ENCODE measurements at regions not wholly inside any gene's neighbourhood (a gene's known extent, or its start where the extent isn't known, plus 50 kb on each side); places are given as distances from the start of the nearest gene placed in this dataset.
"Not testable (repeated sequence)": the region's sequence is repeated elsewhere in the genome, so short reads cannot be mapped to it uniquely, and the experiment has no call there.

DNA sequence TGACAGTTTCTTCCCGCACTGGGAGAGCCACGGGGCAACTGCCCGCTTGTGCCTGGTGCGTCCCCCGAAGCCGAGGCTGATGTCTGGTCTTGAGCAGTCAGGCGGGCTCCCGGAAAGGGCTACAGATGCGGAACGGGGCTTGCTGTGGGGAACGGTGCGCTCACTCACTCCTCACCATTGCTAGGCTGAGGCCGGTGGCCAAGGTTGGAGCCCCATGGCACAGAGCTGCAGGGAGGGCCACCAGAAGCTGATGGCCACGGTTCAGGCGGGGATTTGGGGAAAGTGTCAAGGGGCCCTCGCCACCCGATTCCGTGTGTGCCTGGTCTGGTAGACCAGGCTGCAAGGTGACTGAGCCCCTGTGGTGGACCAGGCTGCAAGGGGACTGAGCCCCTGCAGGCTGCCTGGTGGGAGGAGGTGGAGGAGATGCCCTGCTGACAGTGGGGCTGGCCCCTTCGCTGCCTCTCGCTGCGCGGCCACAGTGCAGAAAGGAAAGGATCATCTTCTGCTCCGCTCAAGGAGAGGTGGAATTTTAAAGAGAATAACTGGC is 1315.8 kb downstream of the BRD1 start:
- no peak for DNase-seq

DNA sequence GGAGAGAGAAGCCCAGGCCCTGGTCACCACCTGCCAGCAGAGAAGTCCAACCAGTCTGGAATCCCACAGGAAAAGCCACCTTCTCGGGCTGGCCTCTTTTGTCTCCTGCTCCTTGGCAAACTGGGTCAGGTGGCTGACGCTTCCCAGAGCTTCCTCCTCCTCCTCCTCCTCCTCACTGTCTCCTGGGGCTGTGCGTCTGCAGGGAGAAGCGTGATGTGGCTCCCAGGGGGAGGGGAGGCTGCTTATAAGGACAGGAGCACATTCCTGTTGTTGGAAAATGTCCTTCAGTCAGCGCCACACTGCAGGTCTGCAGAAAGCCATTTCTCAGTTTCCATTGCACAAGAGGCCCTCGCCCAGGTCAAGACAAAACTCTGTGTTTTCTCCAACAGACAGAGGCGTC is 1316.5 kb downstream of the BRD1 start:
- DNase-seq: no peak

DNA sequence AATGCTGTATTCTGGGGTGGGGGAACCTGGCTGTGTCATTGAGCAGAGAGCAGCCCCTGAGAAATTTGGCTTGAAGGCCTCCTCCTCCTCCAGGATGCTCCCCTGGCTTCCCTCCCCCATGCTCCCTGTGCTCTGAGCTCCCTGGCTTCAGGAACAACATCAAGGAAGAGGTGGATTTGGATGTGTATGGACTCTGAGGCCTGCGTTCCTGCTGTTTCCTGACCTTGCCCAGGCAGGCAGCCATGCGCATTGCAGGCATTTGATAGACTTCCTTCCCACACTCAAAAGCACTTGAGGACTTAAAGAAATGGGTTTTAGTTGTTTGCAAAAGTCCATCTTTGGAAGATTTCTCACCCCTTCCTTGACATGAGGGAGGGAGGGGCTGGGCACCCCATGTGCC is 1317.1 kb downstream of the BRD1 start:
- no peak for DNase-seq

DNA sequence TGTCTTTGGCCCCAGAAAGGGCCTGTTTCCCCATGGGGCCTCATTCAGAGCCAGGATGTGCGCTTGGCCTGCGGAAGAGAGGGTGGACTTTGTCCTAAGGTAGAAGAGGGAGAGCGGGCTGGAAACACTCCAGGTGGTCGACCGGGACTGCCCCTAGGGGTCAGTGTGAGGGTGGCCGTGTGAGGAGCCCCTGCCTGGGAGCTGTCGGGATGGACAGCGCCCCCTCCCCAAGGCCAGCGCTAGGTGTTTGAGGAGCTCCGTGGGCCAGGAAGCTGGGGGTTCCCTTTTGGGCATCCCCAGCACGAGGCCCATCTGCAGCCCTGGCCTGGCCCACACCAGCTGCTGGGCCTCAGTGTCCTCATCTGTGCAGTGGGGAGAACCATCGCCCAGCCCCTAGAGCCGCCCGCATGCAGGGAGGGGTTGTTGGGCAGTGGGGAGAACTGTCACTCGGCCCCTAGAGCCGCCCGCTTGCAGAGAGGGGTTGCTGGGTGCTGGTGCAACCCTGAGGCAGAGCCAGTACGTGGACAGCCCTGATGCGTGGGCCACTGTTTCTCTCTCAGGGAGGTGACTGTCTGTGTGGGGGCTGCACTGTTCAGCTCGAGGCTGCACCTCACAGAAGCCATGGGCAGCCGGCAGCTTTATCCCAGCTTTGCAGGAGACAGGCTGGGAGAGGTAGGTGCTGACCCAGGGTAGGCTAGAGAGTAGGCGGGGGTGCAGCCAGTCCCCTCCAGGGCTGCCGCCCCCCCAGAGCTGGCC is 1319.9 kb downstream of the BRD1 start:
- DNase-seq: no peak

DNA sequence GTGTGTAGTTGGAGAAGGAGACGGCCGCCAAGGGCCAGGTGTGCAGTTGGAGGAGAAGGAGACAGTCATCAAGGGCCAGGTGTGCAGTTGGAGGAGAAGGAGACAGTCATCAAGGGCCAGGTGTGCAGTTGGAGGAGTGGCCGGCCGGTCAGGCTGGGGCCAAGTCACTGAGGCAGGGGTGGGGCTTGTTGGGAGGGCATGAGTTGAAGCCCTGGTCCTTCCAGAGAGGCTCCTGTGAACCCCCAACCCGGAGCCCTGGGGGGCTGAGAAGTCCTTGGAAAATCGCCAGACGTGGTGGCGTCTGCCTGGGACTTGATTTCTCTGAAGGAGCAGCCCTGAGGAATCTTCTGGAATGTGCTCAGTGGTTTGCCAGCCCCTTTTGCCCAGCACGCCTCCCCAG is 1320.5 kb downstream of the BRD1 start:
- no peak for DNase-seq

DNA sequence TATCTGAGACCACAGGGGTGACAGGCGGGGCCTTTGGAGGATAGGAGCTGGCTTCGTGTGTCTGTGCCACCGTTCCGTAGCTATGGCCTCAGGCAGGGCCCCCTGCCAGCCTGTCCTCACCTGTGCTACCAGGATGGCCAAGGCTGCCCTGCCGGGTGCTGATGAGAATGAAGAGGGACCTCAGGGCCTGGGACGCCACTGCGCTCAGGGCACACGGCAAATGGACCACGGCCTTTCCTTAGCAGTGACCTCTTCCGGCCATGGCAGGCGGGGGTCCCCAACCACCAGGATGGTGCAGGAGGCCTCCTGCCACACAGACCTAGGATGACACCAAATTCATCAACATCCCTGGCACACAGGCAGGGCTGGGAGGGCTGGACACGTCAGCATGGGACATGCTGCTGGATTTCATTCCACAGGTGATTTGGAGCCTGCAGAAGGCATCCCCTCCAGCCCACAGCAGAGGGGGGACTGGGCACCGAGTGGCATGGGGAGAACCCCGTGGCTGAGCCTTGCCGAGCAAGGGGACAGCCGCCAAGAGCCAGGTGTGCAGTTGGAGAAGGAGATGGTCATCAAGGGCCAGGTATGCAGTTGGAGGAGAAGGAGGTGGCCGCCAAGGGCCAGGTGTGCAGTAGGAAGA is 1321.0 kb downstream of the BRD1 start:
- DNase-seq: no peak

DNA sequence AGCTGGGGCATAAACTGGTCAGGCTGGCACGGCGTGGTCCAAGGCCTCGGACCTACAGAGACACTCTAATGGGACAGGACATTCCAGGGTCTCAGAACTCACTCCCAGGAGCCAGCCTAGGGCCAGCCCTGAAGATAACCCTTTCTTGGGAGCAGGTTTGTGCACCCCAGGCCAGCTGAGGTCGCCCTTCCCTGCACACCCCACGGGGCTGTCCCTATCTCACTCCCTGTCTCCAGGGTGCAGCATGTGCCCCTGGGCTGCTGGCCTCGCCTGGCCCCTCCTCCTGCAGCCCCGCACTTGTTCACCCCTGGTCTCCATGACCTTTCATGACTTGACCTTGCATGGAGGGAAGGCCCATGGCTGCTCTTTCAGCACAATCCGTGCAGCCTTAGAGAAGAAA is 1321.8 kb downstream of the BRD1 start:
- DNase-seq: no peak

DNA sequence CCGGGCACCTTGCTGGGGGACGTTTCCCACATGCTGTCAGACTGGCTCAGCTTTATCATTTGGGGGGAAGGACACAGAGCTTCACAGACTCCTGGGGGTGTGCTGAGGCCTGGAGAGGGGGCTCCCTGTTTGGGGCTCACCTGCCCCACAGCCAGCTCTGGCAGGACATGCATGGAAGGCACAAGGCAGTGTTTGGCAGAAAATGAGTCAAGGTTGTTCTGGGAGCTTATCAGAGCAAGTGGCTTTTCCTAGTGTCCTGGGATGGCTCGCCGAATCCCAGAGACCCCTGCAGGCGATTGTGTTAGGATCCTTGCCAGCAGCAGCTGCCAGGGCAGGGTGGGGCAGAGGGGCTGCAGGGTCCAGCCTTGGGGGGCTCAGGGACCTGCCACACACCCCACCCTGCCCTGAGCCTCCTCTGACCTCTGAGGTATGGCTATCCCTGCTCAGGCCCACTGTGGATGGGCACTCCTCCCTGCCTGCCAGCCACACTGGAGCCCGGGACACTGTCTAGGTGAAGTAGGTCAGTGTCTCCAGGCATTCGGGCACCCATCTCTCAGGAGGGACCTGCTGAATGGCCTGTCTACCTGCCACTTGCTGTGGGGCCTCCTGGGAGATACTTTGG is 1323.0 kb downstream of the BRD1 start:
- no peak for DNase-seq

DNA sequence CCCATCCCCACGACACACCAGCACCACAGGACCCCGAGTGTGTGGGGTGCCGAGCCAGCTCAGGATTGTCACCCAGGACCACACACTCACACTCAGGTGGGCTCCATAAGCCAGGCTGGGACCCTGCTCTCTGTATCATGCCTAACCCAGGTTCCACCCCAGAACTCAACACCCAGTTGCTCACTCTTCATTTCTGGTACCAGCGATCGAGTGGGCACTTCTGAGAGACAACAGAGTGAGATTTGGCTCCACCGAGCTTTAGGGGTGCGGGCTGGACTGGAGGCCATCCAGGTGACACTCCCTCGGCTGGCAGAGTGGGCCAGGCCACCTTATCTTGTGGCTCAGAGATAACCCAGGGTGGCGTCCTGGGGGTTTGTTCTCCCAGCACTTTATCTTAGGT is 1323.8 kb downstream of the BRD1 start:
- no peak for DNase-seq

DNA sequence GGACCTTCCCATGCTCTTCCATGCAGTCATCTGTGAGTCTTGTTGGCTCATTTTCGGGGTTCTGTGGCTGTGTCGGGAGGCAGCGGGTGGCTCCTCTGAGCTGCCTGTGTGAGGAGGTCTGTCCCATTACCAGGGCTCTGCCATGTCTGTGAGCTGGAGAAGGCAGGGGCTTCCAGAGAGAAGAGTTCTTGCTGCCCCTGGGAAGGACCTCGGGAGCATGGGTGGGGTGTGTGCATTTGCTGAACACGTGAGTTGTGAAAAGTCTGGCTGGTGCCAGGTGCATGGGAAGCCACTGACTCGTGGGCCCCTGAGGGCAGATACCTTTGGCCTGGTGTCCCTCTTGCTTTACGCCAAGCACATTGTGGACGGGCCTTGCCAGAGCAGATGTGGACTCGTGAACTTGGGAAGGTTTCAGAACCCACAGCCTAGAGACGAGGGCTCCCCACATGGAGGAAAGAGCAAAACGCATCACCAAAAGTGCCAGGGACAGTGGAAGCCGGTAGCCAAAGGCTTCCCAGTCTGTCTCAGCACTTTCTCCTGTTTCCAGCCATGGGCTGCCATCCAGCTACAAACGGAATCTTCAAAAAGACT is 1324.5 kb downstream of the BRD1 start:
- DNase-seq: no peak

DNA sequence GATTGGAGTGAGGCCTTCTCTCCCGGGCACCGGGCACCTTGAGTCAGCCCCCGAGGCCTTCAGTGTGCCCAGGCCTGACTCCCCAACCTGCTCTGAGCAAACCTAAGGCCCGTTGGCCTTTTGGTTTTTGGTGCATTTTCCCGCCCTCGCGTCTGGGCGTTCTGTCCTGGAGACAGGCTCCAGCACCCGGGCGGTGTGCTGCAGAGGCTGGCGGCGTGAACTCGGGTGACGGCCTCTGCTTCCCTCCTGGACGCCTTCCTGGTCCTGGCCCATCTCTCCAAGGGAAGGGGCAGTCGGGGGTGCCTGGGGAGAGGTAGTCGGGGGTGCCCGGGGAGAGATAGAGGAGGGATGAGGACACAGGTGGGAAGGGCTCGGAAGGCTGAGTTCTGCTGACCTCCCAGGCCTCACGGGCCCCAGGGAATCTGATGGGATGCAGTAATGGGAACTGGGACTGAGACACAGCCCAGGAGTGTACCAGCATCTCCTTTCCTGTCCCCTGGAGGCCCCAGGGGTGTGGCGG is 1326.4 kb downstream of the BRD1 start:
- no peak for DNase-seq

DNA sequence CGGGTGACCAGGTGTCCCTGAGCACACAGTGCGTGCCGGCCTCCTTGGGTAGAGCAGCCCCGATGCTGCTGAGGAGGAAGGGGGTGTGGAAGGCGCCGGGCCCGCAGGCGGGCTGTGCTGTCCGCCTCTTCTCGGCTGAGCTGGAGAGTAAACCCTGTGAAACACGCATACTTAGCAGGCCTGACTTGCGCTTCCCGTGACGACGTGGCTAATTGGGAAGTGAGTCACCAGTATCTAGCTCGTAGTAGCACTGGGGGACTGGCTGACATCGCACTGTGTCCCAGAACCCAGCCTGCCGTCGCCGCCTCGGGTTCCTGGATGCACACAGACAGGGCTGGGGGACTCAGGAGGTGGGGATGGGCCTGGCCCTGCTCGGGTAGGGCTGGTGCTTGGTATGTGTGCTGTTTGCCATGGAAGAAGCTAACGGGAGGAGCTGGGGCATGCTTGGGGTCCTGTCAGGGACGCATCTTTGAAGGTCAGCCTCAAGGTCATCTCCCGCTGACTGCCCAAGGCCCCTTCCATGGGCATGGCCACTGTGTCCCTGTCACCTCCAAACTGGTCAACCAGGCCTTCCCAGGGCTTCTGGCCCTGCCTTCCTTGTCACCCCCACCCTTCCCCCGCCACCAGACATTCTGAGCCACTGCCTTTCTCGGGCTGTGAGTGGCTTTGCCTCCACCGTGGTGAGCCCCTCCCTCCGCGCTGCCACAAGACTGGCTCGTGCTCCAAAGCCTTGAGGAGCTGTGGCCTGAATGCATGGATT is 1327.0 kb downstream of the BRD1 start:
- DNase-seq: peak in 3 of 56 donors; percentile 25 to 41 (median 29)

DNA sequence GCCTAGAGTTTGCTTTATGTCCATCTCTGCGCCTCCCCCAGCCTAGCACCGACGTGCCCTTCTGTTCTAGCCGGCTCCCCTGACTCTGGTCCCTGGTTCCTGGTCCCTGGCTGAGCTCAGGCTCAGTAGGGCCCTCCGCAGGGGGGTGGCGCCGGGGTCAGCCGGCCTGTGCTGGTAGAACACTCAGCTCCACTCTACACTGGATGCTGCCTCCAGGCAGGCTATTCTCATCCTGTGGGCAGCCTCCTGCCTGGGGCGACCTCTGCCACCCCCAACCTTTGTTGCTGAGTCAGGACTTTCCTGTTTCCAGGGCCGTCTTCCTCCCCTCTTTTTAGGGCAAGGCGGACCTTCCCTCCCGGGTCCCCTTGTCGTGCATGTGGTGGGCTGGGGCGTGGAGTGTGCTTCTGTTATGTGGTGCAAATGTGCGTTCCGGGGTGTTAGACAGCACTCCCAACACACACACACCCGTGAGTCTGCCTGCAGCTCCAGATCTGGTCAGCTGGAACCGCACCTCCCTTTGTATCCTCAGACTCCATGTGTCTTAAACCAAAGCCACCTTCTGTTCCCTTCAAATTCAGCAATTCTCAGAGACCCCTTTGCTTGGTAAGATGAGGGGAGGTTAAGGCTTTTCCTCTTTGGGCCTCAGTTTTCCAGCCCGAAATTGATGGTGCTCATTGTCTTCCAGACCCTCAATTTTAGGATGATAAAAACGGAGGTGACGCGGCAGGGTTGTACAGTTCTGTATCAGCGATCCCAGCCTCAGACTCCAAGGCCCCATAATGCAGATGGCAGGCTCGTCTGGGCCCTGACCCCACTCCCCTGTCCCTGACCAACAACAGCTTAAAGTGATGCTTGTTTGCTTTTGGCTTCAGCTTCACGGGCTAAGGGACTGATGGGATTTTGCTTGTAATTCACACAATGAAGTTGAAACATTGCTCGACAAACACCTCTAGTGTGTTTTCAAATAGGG is 1327.9 kb downstream of the BRD1 start:
- DNase-seq: no peak

DNA sequence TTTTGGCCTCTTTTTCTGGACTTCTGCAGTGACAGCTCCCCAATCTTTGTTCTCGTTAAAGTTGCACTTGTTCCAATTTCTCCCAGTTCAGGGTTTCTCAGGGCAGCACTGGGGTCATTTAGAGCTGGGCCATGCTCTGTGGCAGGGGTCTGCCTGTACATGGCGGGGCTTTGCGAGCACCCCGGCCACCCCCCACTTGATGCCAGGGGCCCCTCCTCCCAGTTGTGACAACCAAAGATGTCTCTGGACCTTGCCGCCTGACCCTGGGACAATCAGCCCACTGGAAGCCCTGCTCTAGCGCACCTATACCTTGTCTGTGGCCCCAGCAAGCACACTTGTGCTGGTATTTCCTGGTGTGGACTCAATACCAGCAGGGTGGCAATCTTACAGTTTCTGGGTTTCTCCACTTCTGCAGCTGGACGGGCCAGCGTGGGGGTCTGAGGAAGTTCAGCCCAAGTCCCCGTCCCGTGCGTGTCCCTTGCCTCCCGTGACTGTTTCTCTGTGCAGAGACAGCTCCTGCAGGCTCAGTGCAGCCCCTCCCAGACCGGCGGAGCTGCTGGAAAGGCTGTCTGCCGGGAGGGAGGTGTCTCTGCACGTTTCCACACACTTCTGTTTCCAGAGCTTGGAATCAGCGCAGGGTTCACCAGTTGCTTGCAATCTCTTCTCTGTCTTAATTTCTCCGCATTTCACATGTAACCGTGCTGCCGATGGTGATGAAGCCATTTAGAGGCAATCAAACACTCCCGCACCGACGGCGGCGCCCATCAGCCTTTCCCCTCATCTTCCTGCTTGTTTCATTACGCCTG is 1328.9 kb downstream of the BRD1 start:
- DNase-seq: no peak

DNA sequence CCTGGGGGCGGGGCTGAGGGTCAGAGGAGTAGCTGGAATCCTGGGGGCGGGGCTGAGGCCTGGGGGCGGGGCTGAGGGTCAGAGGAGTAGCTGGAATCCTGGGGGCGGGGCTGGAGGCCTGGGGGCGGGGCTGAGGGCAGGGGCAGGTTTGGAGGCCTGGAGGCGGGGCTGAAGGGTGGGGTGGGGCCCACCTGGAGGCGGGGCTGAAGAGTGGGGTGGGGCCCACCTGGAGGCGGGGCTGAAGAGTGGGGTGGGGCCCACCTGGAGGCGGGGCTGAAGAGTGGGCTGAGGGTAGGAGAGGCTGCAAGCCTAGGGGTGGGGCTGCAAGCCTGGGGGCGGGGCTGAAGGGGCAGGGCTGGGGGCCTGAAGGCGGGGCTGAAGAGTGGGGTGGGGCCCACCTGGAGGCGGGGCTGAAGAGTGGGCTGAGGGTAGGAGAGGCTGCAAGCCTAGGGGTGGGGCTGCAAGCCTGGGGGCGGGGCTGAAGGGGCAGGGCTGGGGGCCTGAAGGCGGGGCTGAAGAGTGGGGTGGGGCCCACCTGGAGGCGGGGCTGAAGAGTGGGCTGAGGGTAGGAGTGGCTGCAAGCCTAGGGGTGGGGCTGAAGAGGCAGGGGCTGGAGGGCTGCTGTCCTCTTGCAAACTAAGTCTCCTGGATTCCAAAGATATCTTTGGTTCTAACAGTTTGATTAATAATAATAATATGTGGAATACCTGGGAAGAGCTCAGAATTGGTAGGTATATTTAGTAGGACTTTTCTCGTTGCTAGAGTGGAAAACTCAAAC is 1329.7 kb downstream of the BRD1 start:
- not testable (repeated sequence) for DNase-seq

DNA sequence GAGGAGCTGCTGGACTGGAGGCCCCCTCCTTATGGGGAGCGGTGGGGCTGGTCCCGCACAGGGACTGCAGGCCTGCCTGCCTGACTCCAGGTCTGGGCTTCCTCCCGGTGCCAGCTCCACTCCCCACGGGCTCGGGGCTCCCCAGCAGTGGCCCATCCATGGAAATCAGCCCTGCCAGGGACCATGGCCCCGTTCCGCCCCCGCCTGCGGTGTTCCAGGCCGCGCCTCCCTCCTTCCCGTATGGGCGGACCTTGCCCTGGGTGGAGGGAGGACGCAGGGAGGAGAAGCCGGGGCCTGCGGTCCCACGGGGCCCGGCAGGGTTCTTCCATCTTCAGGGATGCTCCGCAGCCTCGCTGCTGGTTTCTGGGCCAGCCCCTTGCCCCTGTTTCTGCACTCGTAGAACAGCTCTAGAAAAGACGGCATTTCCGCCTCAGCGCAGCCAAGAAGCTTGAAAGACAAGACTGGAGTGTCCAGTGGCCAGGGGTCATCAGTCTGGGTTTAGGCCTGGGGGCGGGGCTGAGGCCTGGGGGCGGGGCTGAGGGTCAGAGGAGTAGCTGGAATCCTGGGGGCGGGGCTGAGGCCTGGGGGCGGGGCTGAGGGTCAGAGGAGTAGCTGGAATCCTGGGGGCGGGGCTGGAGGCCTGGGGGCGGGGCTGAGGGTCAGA is 1330.6 kb downstream of the BRD1 start:
- no peak for DNase-seq

DNA sequence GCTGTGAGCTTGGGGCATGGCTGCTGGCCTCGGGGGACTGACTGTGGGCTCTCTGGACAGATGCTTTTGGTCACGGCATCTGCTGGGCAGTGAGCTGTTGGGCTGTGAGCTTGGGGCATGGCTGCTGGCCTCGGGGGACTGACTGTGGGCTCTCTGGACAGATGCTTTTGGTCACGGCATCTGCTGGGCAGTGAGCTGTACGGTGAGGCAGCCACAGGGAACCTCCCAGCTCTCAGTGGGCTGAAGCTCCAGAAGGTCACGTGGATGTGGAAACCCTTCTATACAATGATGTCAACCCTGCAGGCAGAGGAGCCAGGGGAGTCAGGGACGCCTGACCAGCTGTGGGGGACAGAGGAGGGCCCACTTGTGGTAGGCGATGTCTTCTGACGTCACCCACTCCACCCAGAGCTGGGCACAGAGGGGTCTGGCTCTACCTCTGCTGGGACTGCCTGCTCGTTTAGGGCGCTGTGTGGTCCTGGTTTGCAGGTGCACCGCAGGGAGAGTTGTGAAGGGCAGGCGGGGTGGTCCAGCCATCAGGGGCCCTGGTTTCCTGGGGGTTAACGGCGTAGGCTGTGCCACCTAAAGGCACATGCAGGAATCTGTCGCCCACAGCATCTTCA is 1331.3 kb downstream of the BRD1 start:
- no peak for DNase-seq

All from amygdala (tissue), 56 donors.